ENCODE measurements at regions not wholly inside any gene's neighbourhood (a gene's known extent, or its start where the extent isn't known, plus 50 kb on each side); places are given as distances from the start of the nearest gene placed in this dataset.

GRCh38 chr12:47433876-47434275 is 272.0 kb downstream of the RPAP3 start:
- no peak for TF ChIP-seq CTCF (IDR thresholded peaks at IDR 0.05; ENCODE audit: low read depth, low read length, missing input control)
- no peak for TF ChIP-seq YY1 (IDR thresholded peaks at IDR 0.05)
- TF ChIP-seq EGR1 (IDR thresholded peaks at IDR 0.05; ENCODE audit: low read depth in 2 of 2), result no peak
- no peak for TF ChIP-seq RAD21 (IDR thresholded peaks at IDR 0.05)
- TF ChIP-seq ATF3 (IDR thresholded peaks at IDR 0.05), result no peak
- no peak for TF ChIP-seq FOXA1 (IDR thresholded peaks at IDR 0.05)
- TF ChIP-seq SP1 (IDR thresholded peaks at IDR 0.05), result no peak
- TF ChIP-seq MAX (IDR thresholded peaks at IDR 0.05), result no peak
- TF ChIP-seq REST (IDR thresholded peaks at IDR 0.05), result no peak
- TF ChIP-seq RXRA (IDR thresholded peaks at IDR 0.05), result no peak
- TF ChIP-seq GABPA (IDR thresholded peaks at IDR 0.05 in 1 of 2, conservative IDR thresholded peaks at IDR 0.05 in 1 of 2), result no peak
- no peak for TF ChIP-seq JUND (IDR thresholded peaks at IDR 0.05)
- TF ChIP-seq TAF1 (conservative IDR thresholded peaks at IDR 0.05), result no peak
- no peak for TF ChIP-seq HNF4A (conservative IDR thresholded peaks at IDR 0.05)
